ENCODE measurements at regions not wholly inside any gene's neighbourhood (a gene's known extent, or its start where the extent isn't known, plus 50 kb on each side); places are given as distances from the start of the nearest gene placed in this dataset.

DNA sequence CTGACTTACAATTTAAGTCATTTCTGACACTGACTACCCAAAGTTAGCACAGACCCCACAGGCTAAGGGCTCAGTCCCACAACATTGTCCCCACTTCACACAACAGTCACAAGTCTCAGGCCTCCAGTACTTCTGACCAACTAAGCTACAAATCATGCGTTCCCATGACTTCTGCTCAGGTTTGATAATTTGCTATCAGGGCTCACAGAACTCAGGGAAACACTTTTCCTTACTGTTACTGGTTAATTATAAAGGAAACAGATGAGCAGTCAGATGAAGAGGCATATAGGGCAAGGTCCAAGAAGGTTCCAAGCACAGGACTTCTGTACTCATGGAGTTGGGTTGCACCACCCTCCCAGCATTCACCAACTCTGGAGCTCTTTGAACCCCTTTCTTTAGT is 151.2 kb upstream of the TNR start:
- no peak for DNase-seq (ENCODE audit: low read depth in 3 of 3)

DNA sequence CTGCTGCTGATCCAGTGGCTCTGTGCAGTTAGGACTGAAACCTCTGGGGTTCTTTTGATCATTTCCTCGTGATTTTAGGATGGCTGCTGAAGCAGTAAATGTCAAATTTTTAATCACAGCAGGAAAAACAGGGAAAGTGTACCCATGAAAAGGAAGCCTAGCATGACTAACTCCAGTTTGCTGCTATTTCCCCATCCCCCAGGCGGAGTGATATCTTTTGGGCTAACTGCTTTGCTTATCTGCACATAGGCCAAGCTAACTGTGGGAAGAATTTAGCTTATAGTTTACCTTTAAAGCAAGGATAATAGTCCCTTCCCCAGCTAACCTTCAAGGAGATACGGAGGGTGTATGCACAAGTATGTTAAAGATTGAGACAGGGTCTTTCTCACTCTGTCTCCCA is 149.8 kb upstream of the TNR start:
- no peak for DNase-seq (ENCODE audit: low read depth in 3 of 3)

DNA sequence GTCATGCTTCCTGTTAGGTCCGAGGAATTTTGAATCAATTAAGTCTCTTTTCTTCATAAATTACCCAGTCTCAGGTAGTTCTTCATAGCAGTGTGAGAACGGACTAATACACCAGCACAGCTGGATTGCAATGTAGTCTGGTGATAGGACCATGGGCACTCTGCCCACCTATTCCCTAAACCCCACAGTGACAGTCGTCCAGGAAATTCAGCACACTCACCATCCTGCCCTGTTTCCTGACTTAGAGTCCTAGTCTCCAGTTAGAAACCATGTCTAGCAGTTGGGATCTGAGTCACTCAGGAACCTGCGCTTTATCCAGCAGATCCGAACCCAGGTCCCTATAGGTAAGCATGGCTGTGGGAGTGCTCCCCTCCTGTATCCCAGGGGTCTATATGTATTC is 149.3 kb upstream of the TNR start:
- DNase-seq (ENCODE audit: low read depth in 3 of 3), result no peak

DNA sequence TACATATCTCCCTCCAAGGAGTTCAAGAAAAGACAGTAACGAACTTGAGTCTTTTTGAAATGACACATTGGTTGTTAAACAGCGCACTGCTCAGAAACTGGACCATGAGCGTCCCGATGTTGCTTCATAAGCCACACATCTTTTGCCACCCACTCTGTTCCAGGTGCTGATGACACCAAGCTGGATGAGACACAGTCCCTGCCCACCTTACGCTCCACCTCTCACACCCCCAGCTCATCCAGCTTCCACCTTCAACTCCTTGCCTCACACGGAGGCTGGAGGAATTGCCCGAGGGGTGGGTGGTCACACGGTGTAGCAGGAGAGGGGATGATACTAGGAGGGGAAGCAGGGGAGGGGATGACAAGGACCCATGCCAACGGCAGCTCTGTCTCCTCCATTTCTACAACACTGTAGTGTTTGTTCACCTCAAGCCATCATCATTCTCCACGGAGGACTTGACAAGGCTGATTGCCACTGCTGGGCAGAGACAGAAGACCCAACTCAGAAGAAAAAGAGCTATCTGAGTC is 148.5 kb upstream of the TNR start:
- DNase-seq (ENCODE audit: low read depth in 3 of 3), result no peak

DNA sequence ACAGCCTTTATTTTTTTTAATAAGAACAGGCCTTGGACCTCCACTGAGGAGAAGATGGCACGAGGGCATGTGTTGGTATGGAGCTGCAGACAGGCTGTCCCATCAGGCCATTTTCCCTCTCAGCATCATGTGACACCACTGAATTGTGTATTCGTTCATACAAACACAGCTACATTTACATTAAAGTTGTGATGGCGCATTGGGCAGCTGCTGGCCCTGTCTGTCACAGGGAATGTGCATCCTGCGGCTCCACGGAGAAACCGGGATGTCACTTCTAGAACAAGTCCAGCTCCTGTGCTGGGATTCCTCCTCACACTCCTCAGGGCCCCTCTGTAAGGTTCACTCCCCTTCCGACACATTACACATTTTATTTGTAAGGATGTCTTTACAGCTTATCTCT is 147.6 kb upstream of the TNR start:
- DNase-seq (ENCODE audit: low read depth in 3 of 3), result no peak

DNA sequence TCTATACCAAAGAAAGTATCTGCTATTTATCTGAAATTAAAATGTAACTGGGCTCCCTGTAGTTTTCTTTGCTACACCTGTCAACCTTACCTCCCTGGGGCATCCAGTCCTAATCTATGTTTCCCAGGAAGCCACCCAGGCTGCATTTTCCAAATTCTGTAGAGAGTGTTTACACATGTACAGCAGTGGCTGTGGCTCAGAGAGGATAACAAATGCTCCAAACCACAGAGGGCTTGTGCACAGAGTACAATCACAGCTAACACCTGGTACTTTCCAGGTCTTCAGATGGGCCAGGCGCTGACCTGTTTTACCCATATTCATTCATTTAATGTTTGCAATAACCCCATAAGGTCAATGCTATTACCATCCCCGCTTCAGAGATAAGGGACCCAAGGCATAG is 146.5 kb upstream of the TNR start:
- no peak for DNase-seq (ENCODE audit: low read depth in 3 of 3)

DNA sequence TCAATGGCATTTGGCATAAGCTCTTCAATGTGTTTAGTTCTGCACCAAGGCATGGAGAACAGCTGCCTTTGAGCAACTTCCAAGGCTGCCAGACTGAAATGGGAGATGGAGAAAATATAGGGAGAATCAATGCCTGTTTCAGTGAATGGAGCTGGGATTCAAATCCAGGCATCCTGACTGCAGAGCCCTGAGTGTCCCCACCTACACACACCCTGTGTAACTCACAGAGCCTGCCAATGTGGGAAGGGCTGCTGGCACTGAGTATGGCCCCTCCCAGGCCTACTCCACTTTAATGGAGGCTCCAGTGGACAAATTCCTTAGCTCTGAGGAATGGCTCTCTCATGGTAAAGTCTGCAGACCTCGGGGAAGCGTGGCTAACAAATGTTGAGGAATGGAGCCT is 145.6 kb upstream of the TNR start:
- DNase-seq (ENCODE audit: low read depth in 3 of 3), result no peak

DNA sequence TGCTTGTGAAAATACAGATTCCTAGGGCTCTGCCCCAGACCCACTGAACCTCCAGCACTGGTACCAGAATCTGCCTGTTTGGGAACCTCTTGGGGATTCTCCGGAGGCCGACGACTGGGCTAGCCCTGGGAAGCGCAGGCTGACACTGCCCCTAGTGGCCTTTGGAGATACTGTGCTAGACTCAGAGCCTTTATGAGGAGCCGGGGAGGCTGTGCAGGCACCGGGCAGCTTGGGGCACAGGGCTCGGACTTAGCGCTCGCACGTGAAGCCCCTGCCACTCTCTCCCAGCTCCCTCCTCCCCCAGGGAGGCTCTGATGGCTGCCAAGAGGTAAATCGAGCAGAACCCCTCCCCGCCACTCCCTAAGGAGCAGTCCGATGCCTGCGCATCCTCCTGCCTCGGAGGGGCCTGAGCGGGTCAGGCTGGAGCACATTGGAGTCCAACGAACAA is 144.6 kb upstream of the TNR start:
- DNase-seq (ENCODE audit: low read depth in 3 of 3), result peak in 2 of 3 donors; percentile 2 to 27

DNA sequence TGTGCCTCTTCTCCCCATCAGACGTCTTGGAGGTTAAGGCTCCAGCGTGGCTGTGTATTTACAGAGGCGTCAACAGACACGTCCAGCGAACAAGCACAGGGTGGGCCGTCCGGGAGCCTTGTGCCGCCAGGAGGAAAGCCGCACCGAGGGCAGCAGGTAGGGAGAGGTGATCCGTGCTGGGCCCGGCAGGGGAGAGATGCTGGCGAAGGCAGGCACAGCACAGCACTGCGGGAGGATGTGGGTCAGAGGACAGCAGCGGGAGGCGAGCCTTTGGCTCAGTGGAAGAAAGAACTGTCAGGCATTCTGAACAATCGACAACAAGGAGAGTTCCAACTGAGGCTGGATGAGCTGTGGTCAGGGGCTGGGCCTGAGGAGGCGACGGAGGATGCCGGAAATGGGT is 144.1 kb upstream of the TNR start:
- no peak for DNase-seq (ENCODE audit: low read depth in 3 of 3)

DNA sequence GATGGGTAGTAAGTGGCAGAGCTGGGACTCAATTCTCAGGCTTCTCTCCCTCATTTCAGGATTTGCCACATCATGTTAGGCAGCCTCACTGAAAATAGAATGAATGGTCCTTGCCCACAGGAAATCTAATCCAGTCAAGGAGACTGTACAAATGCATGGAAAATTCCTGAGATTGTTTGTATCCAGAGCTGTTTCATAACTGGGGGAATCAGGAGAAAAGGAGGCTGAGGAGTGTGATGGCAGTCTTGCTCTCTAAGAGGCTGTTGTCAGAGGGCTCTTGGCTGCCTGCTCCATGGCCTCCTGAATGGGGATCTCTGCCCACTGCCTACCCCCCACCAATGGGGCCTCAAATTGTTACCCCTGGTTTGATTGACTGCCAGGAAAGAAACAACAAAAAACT is 141.9 kb upstream of the TNR start:
- DNase-seq (ENCODE audit: low read depth in 3 of 3), result no peak

DNA sequence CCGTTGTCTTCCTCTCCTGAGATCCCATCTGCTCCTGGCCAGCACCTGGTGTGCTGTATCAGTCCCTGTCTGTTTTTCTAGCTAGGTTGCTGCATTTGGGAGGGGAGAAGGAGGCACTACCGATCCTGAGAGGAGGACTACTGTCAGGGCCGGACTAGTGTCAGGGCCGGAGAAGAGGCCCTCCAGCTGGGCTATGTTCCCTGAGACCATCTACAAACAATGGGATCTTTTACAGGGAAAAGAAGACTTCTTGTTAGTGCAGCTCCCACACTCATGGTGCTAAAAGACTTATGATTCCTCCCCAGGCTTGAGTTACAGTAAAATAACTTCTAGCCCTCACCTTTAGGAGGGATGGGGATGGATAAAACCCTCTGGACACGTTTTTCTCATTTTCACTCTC is 141.0 kb upstream of the TNR start:
- no peak for DNase-seq (ENCODE audit: low read depth in 3 of 3)

DNA sequence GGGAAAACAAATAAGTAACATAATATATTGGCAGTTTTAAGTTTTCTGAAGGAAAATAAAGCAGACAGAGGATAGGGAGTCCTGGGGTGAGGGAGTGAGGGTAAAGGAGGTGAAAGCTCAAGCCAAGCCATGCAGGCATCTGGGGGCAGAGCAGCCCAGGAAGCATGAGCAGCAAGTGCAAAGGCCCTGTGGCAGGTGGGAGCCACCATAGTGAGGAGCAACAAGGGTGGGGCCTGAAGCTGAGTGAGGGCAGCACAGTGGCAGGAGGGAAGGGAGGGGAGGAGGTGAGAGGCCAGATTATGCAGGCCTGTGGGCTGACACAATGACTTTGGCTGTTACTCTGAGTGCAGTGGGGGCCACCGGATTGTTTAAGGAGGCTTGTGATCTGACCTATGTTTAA is 138.8 kb upstream of the TNR start:
- no peak for DNase-seq (ENCODE audit: low read depth in 3 of 3)

DNA sequence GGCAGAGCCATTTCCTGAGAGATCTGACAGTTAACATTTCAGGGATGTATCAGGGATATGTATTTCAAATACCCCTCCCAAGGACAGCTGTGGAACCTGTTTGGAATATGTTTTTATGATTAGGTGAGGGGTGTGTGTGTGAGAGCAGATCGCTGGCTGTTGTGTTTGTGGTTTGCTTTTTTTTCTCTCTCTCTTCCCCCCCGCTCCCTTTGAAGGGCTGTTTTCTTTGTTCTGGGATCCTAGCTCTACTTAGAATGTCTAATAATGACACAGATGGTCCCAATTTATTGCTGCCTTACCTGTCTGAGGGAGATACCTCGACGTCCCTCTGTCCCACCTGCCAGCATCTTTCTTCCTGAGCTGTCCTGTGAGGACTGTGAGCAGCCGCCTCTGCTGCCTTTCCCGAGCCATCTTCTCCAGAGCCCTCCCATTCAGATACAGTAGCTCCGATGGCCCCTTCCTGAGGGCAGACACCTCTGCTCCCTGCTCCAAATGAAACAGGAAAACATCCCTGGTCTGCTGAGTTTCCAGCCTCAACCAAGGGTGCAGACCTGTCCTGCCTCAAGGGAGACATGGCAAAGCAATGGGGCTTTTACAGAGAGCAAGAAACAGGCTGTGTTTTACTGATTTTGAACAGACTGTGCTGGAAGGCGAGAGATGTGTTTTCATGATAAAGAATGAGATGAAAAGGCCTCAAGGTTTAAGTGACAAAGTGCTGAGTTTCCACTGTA is 138.0 kb upstream of the TNR start:
- DNase-seq (ENCODE audit: low read depth in 3 of 3), result no peak

DNA sequence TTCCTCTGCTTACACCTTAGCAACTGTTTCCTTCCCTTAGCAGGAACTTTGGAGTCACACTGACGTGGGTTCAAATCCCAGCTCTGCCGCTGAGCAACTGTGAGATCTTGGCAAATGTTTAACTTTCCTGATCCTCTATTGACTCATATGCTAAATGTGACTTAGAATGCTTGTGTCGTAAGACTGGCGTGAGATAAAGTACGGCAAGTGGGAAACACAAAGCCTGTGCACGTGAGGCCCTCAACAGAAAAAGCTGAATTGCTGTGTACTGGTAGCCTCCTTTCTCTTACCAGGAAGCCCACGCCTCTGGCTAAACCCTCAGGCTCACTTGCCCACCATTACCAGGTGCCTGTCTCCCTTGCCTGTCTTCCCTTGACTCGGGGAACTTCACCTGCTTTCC is 135.4 kb upstream of the TNR start:
- DNase-seq (ENCODE audit: low read depth in 3 of 3), result no peak

DNA sequence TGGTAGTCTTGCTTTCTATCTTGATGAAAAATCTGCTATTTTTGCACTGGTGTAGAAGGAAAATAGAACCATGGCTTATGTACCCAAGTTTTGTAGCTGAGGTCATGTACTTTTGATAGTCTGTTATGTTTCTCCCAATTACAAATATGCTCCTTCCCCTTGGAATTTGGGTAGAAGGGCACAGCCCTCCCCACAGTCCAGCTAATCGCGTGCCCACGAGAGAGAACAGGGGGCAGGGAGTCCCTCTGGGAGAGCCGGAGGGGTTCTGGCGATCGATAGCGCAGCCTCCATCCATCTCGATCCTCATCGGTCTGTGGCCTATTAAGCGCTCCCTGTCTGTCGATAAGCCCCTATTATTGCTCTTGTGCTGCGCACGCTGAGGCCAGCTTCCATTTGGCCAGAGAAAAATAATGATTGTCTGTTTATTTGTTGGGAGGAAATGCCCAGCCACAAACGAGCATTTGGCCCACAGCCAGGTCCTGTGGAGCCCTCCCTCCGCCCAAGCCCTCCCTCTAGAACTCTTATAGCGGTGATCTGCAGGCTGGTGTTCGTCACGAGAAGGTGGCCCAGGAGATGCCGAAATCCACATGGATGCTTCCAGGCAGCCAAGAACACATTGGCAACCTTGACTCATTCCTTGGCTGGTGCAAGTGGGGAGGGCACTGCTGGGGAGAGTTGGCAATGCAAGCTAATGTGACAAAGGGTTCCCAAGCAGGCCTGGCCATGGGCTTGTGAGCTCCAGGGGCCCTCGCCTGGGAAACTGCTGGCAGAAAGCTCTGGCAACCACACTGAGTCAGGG is 134.7 kb upstream of the TNR start:
- DNase-seq (ENCODE audit: low read depth in 3 of 3), result no peak

DNA sequence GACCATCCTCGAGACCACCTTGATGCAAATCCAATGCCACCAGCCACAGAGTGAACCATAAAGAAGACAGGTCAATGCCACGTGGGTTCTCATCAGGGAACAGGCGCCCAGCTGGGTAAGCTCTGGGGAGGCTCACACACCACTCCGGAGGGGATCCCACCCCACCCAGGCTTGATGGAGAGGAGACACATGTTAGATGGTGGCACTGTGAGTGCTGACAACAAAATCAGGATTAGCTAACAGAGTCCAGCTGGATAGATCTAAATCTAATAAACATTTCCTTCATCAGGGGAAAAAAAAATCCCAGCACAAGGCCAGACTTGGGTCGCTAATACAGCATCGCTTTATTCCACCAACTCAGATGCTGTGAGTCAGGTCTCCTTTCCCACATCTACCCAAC is 132.2 kb upstream of the TNR start:
- no peak for DNase-seq (ENCODE audit: low read depth in 3 of 3)

DNA sequence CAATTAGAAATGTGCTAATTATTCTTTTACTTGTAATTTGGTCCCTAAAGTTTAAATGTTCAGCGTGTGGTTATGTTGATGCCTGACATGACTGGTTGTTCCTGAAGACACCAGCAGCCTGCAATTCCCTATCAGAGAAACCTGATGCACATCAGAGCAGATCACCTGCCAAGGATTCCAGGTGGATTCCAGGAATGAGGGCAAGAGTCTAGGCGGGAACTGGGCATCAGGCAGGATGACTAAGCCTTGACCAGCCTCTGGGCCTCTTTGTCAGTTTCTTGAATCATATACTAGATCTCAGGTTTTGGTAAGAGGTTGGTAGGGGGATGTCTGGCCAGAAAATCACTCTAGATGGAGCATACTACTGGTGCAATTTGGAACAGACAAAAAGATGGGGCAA is 130.7 kb upstream of the TNR start:
- DNase-seq (ENCODE audit: low read depth in 3 of 3), result no peak

DNA sequence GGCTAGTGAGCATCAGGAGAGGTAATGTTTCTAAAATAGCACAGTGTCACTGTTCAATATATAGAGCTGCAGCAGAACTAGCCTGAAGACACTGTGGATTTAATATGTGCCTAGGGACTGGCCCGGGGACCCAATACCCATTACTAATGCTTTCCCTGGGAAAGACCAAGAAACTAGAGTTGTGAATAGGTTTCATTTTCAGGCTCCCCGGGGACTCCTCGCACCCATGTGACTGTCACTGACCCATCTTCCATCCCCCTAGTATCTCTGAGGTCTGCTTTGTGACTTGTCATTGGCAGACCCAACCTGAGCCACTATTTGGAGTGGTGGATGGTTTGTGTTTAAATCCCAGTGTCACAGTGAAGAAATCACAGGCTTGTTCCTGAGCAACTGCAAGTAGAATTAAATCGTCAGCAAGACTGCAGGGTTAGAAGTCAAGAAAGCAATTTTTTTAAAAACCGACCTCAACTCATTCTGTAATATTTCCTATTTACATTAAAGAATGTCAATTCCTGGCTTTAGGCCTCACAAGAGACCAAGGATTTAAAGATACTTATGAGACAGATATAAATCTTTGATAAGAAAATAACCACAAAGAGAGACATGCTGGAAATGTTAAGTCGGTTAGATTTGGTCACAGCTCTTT is 130.0 kb upstream of the TNR start:
- no peak for DNase-seq (ENCODE audit: low read depth in 3 of 3)

DNA sequence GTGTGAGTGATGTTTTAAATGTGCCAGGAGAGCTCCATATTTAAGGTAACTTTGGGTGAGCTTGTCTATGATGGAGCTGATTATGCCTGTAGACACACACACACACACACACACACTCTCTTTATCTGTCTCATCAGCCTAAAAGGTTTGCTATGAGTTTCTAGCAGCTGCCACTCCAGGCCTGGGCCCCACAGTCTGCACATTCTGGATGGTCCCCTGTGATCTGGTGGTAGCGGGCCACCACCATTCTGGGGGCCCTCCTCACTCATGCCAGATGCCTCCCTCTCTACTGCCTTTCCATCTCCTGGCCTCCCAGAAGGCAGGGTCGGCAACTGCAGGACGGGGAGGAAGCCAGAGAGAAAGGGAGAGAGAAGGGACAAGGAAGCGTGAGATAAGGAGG is 129.2 kb upstream of the TNR start:
- no peak for DNase-seq (ENCODE audit: low read depth in 3 of 3)

DNA sequence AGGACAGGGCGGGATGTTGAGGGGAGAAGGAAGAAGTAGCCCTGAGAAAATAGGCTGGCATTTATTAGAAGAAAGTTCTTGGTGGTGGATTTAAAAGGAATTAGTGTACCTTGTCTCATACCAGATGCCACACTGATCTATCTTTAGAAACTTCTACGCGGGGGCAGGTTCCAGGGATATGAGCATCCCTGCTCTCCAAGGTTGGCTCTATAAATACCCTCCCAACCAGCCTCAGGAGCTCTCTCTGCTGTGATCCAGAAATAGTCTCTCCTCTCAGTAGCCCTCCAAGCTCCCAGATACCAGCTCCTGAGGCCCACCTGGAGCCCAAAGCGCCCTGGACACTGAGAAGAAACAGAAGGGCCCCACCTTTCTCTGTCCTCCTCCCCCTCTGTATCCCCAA is 128.3 kb upstream of the TNR start:
- no peak for DNase-seq (ENCODE audit: low read depth in 3 of 3)

DNA sequence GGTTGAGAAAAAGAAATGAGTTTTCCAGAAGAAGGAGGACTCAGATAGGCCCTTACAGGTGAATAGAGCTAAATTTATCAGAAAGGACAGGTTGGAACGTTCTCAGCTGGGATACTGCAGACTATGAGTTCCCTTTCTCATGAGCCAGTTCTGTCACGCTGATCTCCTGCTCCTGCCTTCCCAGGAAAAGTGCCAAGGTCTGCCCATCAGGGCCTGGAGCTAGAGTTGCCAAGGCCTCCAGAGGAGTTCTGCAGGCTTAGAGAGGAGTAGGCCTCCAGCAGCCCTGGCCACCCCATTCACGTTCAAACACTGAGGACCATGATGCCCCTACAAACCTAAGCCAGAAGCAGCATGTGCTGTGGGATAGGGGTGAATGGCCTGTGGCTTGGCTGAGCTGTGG is 126.8 kb upstream of the TNR start:
- no peak for DNase-seq (ENCODE audit: low read depth in 3 of 3)

DNA sequence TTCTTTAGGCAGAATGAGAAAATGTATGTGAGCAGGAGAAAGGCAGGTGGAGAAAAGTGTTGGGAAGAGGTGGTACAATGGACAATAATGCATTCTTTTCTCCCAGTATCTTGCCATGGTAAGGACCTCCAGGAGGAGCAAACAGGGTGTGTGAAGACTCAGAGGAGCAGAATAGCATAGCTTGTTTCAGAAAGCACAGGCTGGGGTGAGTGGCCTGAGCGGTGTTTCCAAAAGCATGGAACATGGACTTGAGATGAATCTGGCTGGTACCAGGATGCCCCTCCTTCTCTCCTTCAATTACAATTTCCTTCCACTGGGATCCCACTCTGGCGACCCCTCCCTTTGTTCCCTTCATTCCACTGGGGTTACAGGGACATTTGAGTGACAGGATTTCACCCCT is 123.4 kb upstream of the TNR start:
- DNase-seq (ENCODE audit: low read depth in 3 of 3), result no peak
